ENCODE measurements at regions not wholly inside any gene's neighbourhood (a gene's known extent, or its start where the extent isn't known, plus 50 kb on each side); places are given as distances from the start of the nearest gene placed in this dataset.

- no peak for DNase-seq
- in situ Hi-C loops (cut with MboI; ENCODE audit: low pct_ligation_motif_present in 1 of 4, low pct_unique_long_range_greater_than_20kb in 1 of 4, low sequenced_read_pairs in 3 of 4) = no loop called here
- H3K4me1 ChIP-seq = no peaks in the 10 kb centered on the region
- H3K27ac ChIP-seq = no peak overlapping the region
- TF ChIP-seq EP300 (IDR thresholded peaks at IDR 0.05; ENCODE audit: low read depth) (no peak), POLR2AphosphoS5 (IDR thresholded peaks at IDR 0.05) (no peak), CTCF (IDR thresholded peaks at IDR 0.05) (no peak), POLR2A (IDR thresholded peaks at IDR 0.05) (no peak)
- no peaks in the 10 kb centered on the region for H3K27me3 ChIP-seq
- H3K36me3 ChIP-seq = no peaks in the 10 kb centered on the region
- intact Hi-C loops (cut with DNase I; ENCODE audit: low total_unique reads) = no loop called here
- H3K4me3 ChIP-seq = no peak overlapping the region
- H3K9me3 ChIP-seq = no peaks in the 10 kb centered on the region
- 94% methylated on average over 1 of the region's 1 CpG; no CpG with 5 or more reads in 1 of the 2 donors for WGBS, 2 donors (ENCODE audit: low coverage in 1 of 2)
Observed at GRCh38 chr2:59910166-59910565, 643.3 kb downstream of the BCL11A start.

GRCh38 chr2:59909147-59909546, 644.3 kb downstream of the BCL11A start:
- Histone ChIP-seq H3K9me3 (no peaks in the 10 kb centered on the region), H3K36me3 (no peaks in the 10 kb centered on the region), H3K4me1 (no peaks in the 10 kb centered on the region), H3K4me3 (no peak overlapping the region), H3K27ac (no peak overlapping the region), H3K27me3 (no peaks in the 10 kb centered on the region)
- 60 to 70% methylated on average over 1 to 3 of the region's 3 CpGs for WGBS, 2 donors (ENCODE audit: low coverage in 1 of 2)
- intact Hi-C loops (cut with DNase I; ENCODE audit: low total_unique reads) (no loop called here), in situ Hi-C loops (cut with MboI; ENCODE audit: low pct_ligation_motif_present in 1 of 4, low pct_unique_long_range_greater_than_20kb in 1 of 4, low sequenced_read_pairs in 3 of 4) (no loop called here)
- DNase-seq = no peak
- TF ChIP-seq CTCF (IDR thresholded peaks at IDR 0.05) (no peak), EP300 (IDR thresholded peaks at IDR 0.05; ENCODE audit: low read depth) (no peak), POLR2AphosphoS5 (IDR thresholded peaks at IDR 0.05) (no peak), POLR2A (IDR thresholded peaks at IDR 0.05) (no peak)

- in situ Hi-C loops (cut with MboI; ENCODE audit: low pct_ligation_motif_present in 1 of 4, low pct_unique_long_range_greater_than_20kb in 1 of 4, low sequenced_read_pairs in 3 of 4) = no loop called here
- Histone ChIP-seq H3K9me3 (no peaks in the 10 kb centered on the region), H3K4me3 (no peak overlapping the region), H3K27ac (no peak overlapping the region), H3K4me1 (no peaks in the 10 kb centered on the region), H3K27me3 (no peaks in the 10 kb centered on the region), H3K36me3 (no peaks in the 10 kb centered on the region)
- no peak for DNase-seq
- WGBS, 2 donors (ENCODE audit: low coverage in 1 of 2) = 76 to 100% methylated on average over 1 to 2 of the region's 2 CpGs
- TF ChIP-seq POLR2A (IDR thresholded peaks at IDR 0.05) = no peak
- no peak for TF ChIP-seq CTCF (IDR thresholded peaks at IDR 0.05)
- no peak for TF ChIP-seq EP300 (IDR thresholded peaks at IDR 0.05; ENCODE audit: low read depth)
- TF ChIP-seq POLR2AphosphoS5 (IDR thresholded peaks at IDR 0.05) = no peak
- intact Hi-C loops (cut with DNase I; ENCODE audit: low total_unique reads) = no loop called here
Observed at GRCh38 chr2:59905731-59906130, 647.7 kb downstream of the BCL11A start.

- Histone ChIP-seq H3K4me3 (no peak overlapping the region), H3K27ac (no peak overlapping the region), H3K9me3 (no peaks in the 10 kb centered on the region), H3K27me3 (no peaks in the 10 kb centered on the region), H3K4me1 (no peaks in the 10 kb centered on the region), H3K36me3 (no peaks in the 10 kb centered on the region)
- intact Hi-C loops (cut with DNase I; ENCODE audit: low total_unique reads) = no loop called here
- no peak for DNase-seq
- TF ChIP-seq POLR2A (IDR thresholded peaks at IDR 0.05) (no peak), POLR2AphosphoS5 (IDR thresholded peaks at IDR 0.05) (no peak), EP300 (IDR thresholded peaks at IDR 0.05; ENCODE audit: low read depth) (no peak), CTCF (IDR thresholded peaks at IDR 0.05) (no peak)
- in situ Hi-C loops (cut with MboI; ENCODE audit: low pct_ligation_motif_present in 1 of 4, low pct_unique_long_range_greater_than_20kb in 1 of 4, low sequenced_read_pairs in 3 of 4) = no loop called here
- WGBS, 2 donors (ENCODE audit: low coverage in 1 of 2) = 62 to 78% methylated on average over 5 to 9 of the region's 9 CpGs
Observed at GRCh38 chr2:59903994-59904544, 649.4 kb downstream of the BCL11A start.

Measured in transverse colon (tissue), 4 donors.